Uterus (tissue), 3 donors: ENCODE measurements at regions not wholly inside any gene's neighbourhood (a gene's known extent, or its start where the extent isn't known, plus 50 kb on each side); places are given as distances from the start of the nearest gene placed in this dataset.

Source experiments
- DNase-seq, 2 donors: peaks; one replicate each; pipeline ENCODE4 v3.0.0-alpha.2; 2019 to 2020
- H3K27ac ChIP-seq, 2 donors: fragments of 200-600 bp; sonication (generic); 1 replicate in 1 of 2; 2 replicates in 1 of 2; pipeline ENCODE4 v1.5.1; 2016 to 2018
- H3K27me3 ChIP-seq, 2 donors: fragments of 200-600 bp; sonication (generic); one replicate each; pipeline ENCODE4 v1.5.1; 2018 to 2019; ENCODE audit warnings: control low read depth in 1 of 2
- H3K36me3 ChIP-seq, 2 donors: fragments of 200-600 bp; sonication (generic); one replicate each; pipeline ENCODE4 v1.5.1; 2019; ENCODE audit warnings: control low read depth in 1 of 2
- H3K4me1 ChIP-seq, 2 donors: fragments of 200-600 bp; sonication (generic); one replicate each; pipeline ENCODE4 v1.5.1; 2018 to 2019; ENCODE audit warnings: control low read depth in 1 of 2
- H3K4me3 ChIP-seq, 2 donors: fragments of 200-600 bp; sonication (generic); 1 replicate in 1 of 2; 2 replicates in 1 of 2; pipeline ENCODE4 v1.5.1; 2018 to 2019; ENCODE audit warnings: mild to moderate bottlenecking in 1 of 2
- H3K9me3 ChIP-seq, 2 donors: fragments of 200-600 bp; sonication (generic); one replicate each; pipeline ENCODE4 v1.5.1; 2019; ENCODE audit warnings: control low read depth in 1 of 2
- POLR2A ChIP-seq, 2 donors: fragments of 450-650 bp; IDR thresholded peaks; one replicate each; pipeline ENCODE4 v1.6.1; 2016; ENCODE audit warnings: antibody characterized with exemption in 2 of 2, mild to moderate bottlenecking in 1 of 2, moderate library complexity in 1 of 2
- intact Hi-C: fragments of 100-400 bp; cut with DNase I; formaldehyde crosslinking; loops from one replicate; pipeline ENCODE4 v1.15.1; 2023; ENCODE audit warnings: low total_unique reads
- TF ChIP-seq, protein P1 (sequence below), 4 experiments: fragments of 200-600 bp in 2 of 4; fragments of 450-650 bp in 2 of 4; sonication (generic) in 2 of 4; IDR thresholded peaks; one replicate each; pipeline ENCODE4 v1.5.1; 2016 to 2019; ENCODE audit warnings: antibody characterized with exemption in 4 of 4, mild to moderate bottlenecking in 2 of 4, moderate library complexity in 1 of 4
- donor health status: DM: yes; HTN: yes; CAD: no.

DNA sequence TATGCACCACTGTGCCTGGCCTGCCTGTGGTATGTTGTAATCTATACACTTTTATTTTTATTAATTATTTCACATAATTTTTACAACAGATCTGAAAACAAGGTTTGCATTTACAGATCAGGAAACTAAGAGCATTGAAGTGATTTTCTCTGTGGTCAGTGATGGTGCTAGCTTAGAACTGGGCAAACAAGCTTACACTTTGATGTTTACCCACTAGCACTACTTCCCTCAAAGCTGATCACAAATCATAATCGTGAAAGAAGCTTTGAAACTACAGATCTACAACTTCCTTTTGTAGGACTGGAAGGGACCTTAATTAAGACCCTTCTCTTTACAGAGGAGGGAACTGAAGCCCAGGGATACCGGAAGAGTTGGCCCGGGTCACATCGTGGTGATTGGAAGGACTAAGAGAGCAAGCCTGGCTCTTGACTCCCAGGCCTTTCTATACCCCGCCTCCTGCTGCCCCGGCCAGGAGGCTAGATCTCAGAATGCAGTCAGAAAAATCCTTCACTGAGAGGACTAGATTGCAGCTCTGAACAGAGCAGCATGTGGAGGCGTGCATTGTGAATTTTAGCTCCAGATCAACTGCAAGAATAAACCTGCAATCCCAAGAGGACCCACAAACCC, 93.7 kb upstream of the ZNF827 start:
- Histone ChIP-seq H3K9me3 (no peaks in the 10 kb centered on the region), H3K27me3 (no peaks in the 10 kb centered on the region), H3K4me3 (no peak overlapping the region), H3K4me1 (no peaks in the 10 kb centered on the region), H3K36me3 (no peaks in the 10 kb centered on the region), H3K27ac (no peak overlapping the region)
- intact Hi-C loops: no loop called here
- no peak for TF ChIP-seq POLR2A (IDR thresholded peaks at IDR 0.05)
- TF ChIP-seq, protein P1, sequence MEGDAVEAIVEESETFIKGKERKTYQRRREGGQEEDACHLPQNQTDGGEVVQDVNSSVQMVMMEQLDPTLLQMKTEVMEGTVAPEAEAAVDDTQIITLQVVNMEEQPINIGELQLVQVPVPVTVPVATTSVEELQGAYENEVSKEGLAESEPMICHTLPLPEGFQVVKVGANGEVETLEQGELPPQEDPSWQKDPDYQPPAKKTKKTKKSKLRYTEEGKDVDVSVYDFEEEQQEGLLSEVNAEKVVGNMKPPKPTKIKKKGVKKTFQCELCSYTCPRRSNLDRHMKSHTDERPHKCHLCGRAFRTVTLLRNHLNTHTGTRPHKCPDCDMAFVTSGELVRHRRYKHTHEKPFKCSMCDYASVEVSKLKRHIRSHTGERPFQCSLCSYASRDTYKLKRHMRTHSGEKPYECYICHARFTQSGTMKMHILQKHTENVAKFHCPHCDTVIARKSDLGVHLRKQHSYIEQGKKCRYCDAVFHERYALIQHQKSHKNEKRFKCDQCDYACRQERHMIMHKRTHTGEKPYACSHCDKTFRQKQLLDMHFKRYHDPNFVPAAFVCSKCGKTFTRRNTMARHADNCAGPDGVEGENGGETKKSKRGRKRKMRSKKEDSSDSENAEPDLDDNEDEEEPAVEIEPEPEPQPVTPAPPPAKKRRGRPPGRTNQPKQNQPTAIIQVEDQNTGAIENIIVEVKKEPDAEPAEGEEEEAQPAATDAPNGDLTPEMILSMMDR (IDR thresholded peaks at IDR 0.05): no peak
- no peak for DNase-seq

DNA sequence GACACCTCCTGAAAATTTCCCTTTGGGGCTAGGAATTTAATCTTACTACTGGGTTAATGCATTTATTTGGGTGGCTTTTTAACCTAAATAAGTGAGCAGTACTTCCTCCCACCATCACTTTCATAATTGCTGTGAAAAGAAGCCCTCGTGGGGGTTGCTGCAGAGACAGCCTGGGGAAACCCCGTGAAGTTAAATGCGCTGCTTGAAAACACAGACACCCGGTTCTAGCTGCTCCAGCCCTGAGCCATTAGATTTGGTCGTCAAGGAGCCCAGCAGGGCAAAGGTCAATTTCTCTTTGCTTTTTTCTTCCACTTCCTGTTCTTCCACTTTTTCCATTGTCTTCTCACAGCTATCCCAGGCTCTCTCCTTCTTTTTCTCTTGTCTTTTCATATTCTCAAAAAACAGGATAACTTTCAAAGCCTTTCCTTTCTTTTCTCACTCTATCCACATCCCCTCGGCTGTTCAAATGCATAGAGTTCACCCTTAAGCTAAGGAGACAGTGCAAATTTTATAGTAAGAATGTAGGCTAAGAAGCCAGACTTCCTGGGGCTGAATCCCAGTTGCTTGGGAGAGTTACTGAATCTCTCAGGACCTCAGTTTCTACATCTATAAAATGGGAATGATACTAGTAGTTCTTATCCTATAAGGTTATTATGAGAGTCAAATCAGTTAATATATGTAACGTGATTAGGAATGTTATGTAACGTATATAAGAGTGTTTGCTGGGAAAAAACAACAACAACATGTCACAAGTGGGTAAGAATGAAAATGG, 91.5 kb upstream of the ZNF827 start:
- TF ChIP-seq, protein P1 (IDR thresholded peaks at IDR 0.05): no peak
- no peak for TF ChIP-seq POLR2A (IDR thresholded peaks at IDR 0.05)
- no peaks in the 10 kb centered on the region for H3K4me1 ChIP-seq
- H3K27me3 ChIP-seq: no peaks in the 10 kb centered on the region
- H3K9me3 ChIP-seq: no peaks in the 10 kb centered on the region
- DNase-seq: no peak
- H3K4me3 ChIP-seq: no peak overlapping the region
- intact Hi-C loops: no loop called here
- no peaks in the 10 kb centered on the region for H3K36me3 ChIP-seq
- H3K27ac ChIP-seq: no peak overlapping the region

DNA sequence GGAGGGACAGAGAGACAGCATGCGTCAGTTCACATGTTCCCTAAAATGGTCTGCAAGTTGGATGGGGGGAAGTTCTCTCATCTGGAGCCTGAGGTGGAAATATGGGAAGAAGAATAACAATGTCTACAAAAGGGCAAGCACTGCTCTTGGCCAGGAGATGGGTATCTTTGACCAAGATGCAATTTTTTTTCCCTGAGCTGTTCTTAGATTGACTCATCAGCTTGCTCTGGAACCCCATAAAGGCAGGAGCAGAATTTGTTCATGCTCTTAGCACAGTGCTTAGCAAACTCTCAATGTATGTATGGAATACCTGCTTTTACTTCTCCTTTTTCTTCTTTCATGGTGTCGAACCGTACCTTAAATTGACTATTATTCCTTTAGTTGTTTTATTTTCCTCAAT, 90.5 kb upstream of the ZNF827 start:
- intact Hi-C loops: no loop called here
- Histone ChIP-seq H3K27ac (no peak overlapping the region), H3K36me3 (no peaks in the 10 kb centered on the region), H3K4me3 (no peak overlapping the region), H3K4me1 (no peaks in the 10 kb centered on the region), H3K27me3 (no peaks in the 10 kb centered on the region), H3K9me3 (no peaks in the 10 kb centered on the region)
- TF ChIP-seq, protein P1 (IDR thresholded peaks at IDR 0.05): no peak
- no peak for TF ChIP-seq POLR2A (IDR thresholded peaks at IDR 0.05)
- no peak for DNase-seq

DNA sequence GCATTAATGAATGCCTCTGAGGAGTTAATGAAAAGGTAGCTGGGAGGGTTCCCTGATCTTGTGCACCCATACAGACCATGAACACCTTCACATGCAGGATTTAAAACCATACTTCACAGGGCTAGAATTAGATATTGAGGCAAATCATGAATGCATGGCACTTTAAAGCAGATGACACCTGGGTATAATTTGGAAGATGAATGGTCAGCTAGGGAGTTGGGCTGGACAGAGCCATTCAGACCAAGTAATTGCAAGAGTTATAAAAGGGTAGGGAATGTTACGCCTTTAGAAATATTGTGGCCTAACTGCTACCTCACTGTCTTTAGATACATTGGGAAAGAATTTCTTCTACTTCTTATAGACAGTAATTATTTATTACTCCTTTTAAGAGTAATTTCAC, 89.1 kb upstream of the ZNF827 start:
- Histone ChIP-seq H3K36me3 (no peaks in the 10 kb centered on the region), H3K9me3 (no peaks in the 10 kb centered on the region), H3K27me3 (no peaks in the 10 kb centered on the region), H3K4me3 (no peak overlapping the region), H3K4me1 (no peaks in the 10 kb centered on the region), H3K27ac (no peak overlapping the region)
- intact Hi-C loops: no loop called here
- no peak for DNase-seq
- TF ChIP-seq, protein P1 (IDR thresholded peaks at IDR 0.05): no peak
- TF ChIP-seq POLR2A (IDR thresholded peaks at IDR 0.05): no peak

DNA sequence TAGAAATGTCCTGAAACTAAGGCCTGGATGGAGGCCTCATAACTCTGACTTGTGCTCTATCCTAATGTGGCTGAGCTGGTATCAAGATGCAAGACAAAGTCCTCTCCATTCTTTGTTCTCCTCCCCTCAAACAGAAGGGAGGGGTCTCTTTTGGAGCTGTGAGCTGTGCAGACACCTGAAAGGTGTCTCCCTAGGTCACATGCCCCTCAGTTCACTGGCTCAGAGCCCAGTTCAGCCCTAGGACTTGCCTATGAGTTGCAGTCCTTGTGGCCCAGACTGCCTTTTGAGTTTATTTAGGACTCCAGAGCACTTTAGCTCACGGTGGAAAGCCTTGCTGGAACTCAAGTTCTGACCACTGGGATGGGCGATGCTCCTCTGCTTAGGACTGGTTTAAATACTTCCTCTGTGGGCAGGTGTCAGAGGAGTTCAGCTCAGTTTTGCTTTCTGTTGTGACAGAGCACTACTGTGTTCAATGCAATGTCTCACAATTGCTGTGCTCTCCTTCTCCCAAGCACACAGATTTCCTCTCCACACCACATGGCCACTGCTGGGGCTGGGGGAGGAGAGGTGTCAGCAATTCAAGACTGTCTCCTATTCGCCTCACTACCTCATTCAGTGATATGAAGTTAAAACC, 84.8 kb upstream of the ZNF827 start:
- Histone ChIP-seq H3K4me3 (no peak overlapping the region), H3K27ac (no peak overlapping the region), H3K36me3 (no peaks in the 10 kb centered on the region), H3K27me3 (no peaks in the 10 kb centered on the region), H3K9me3 (no peaks in the 10 kb centered on the region), H3K4me1 (no peaks in the 10 kb centered on the region)
- no peak for DNase-seq
- TF ChIP-seq POLR2A (IDR thresholded peaks at IDR 0.05): no peak
- TF ChIP-seq, protein P1 (IDR thresholded peaks at IDR 0.05): no peak
- intact Hi-C loops: no loop called here
